BE2C (cell line): ENCODE measurements at regions not wholly inside any gene's neighbourhood (a gene's known extent, or its start where the extent isn't known, plus 50 kb on each side); places are given as distances from the start of the nearest gene placed in this dataset.

Source experiments
- DNase-seq: peaks from one replicate; pipeline ENCODE4 v3.0.0-alpha.2; 2020
- H3K27me3 ChIP-seq: fragments of 250-450 bp; sonication (Bioruptor Pico); 2 replicates; pipeline ENCODE4 v1.5.1; 2020; ENCODE audit warnings: mild to moderate bottlenecking
- H3K36me3 ChIP-seq: fragments of 250-450 bp; sonication (Bioruptor Pico); 2 replicates; pipeline ENCODE4 v1.5.1; 2020; ENCODE audit warnings: mild to moderate bottlenecking
- H3K4me1 ChIP-seq: fragments of 250-450 bp; sonication (Bioruptor Pico); 2 replicates; pipeline ENCODE4 v1.5.1; 2020
- H3K4me3 ChIP-seq: 2 replicates; pipeline ENCODE4 v1.5.1; 2011; ENCODE audit warnings: low read depth, low read length
- H3K9me3 ChIP-seq: fragments of 250-450 bp; sonication (Bioruptor Pico); 2 replicates; pipeline ENCODE4 v1.5.1; 2020
- TF ChIP-seq, protein P1 (sequence below): IDR thresholded peaks from 2 replicates; pipeline ENCODE4 v1.5.1; 2012; ENCODE audit warnings: mild to moderate bottlenecking, low read depth, low read length

DNA sequence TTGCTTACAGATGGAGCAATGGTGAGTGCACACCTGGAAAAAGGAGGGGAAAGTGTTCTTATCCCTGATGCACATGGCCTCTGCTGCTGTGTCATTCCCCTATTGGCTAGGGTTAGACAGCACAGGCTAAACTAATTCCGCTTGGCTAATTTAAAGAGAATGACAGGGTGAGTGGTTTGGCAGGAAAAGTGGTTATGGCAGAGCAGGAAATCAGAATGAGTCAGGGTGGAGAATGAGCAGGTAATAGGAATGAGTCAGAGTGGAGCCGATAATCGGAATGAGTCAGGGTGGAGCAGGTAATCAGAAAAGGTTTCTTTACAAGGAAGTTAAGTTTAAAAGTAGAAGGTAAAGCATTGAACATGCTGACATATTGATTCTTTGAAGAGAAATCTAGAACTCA is 355.5 kb upstream of the HTR1E start:
- DNase-seq, result no peak
- H3K36me3 ChIP-seq, result no peaks in the 10 kb centered on the region
- no peak overlapping the region for H3K4me3 ChIP-seq
- TF ChIP-seq, protein P1, sequence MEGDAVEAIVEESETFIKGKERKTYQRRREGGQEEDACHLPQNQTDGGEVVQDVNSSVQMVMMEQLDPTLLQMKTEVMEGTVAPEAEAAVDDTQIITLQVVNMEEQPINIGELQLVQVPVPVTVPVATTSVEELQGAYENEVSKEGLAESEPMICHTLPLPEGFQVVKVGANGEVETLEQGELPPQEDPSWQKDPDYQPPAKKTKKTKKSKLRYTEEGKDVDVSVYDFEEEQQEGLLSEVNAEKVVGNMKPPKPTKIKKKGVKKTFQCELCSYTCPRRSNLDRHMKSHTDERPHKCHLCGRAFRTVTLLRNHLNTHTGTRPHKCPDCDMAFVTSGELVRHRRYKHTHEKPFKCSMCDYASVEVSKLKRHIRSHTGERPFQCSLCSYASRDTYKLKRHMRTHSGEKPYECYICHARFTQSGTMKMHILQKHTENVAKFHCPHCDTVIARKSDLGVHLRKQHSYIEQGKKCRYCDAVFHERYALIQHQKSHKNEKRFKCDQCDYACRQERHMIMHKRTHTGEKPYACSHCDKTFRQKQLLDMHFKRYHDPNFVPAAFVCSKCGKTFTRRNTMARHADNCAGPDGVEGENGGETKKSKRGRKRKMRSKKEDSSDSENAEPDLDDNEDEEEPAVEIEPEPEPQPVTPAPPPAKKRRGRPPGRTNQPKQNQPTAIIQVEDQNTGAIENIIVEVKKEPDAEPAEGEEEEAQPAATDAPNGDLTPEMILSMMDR, result no peak
- H3K27me3 ChIP-seq, result no peaks in the 10 kb centered on the region
- no peaks in the 10 kb centered on the region for H3K4me1 ChIP-seq
- no peaks in the 10 kb centered on the region; the same call in 1 of the 2 replicates for H3K9me3 ChIP-seq

DNA sequence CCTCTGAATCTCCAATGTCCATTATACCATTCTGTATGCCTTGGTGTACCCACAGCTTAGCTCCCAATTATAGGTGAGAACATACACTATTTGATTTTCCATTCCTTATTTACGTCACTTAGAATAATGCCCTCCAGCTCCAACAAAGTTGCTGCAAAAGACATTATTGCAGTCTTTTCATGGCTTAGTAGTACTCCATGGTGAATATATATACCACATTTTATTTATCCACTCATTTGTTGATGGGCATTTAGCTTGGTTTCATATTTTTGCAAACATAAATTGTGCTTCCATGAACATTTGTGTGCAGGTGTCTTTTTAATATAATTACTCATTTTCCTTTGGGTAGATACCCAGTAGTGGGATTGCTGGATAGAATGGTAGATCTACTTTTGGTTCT is 374.1 kb upstream of the HTR1E start:
- Histone ChIP-seq H3K27me3 (no peaks in the 10 kb centered on the region), H3K36me3 (no peaks in the 10 kb centered on the region), H3K4me3 (no peak overlapping the region), H3K9me3 (no peaks in the 10 kb centered on the region), H3K4me1 (peaks cover 5% of the 10 kb centered on the region)
- TF ChIP-seq, protein P1, result no peak
- no peak for DNase-seq

GRCh38 chr6:86558318-86558717 is 379.0 kb upstream of the HTR1E start:
- Histone ChIP-seq H3K27me3 (no peaks in the 10 kb centered on the region), H3K36me3 (no peaks in the 10 kb centered on the region), H3K9me3 (no peaks in the 10 kb centered on the region), H3K4me3 (no peak overlapping the region), H3K4me1 (peaks cover 5% of the 10 kb centered on the region)
- TF ChIP-seq, protein P1, result peak; percentile 34; the same call in 1 of the 2 replicates
- peak; percentile 40 for DNase-seq

- peak; percentile 75 for DNase-seq
- Histone ChIP-seq H3K36me3 (no peaks in the 10 kb centered on the region), H3K9me3 (no peaks in the 10 kb centered on the region), H3K4me3 (no peak overlapping the region), H3K27me3 (no peaks in the 10 kb centered on the region), H3K4me1 (peaks cover 20% of the 10 kb centered on the region)
- TF ChIP-seq, protein P1, result no peak
Measured at GRCh38 chr6:86537292-86537861, 400.0 kb upstream of the HTR1E start.

DNA sequence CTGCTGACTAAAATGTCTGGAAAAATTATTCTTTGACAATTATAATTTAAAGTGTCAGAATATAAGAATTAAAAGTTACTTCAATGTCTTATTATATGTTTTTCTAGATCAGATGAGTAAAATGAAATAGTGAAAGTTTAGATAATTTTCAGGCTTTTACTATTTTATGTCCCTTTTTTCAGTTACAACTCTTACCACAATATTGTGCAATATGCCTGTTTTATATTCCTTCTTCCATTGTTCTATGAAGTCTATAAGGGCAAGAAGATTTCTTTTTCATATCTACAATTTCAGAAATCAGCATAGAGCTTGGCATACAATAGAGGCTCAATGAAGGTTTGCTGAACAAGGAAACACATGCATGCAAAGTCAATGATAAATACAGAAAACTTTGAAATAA is 401.2 kb upstream of the HTR1E start:
- H3K9me3 ChIP-seq, result no peaks in the 10 kb centered on the region
- no peak overlapping the region for H3K4me3 ChIP-seq
- DNase-seq, result no peak
- no peaks in the 10 kb centered on the region for H3K36me3 ChIP-seq
- TF ChIP-seq, protein P1, result no peak
- H3K4me1 ChIP-seq, result peaks cover 20% of the 10 kb centered on the region
- H3K27me3 ChIP-seq, result no peaks in the 10 kb centered on the region

GRCh38 chr6:86535100-86535499 is 402.2 kb upstream of the HTR1E start:
- Histone ChIP-seq H3K4me3 (no peak overlapping the region), H3K36me3 (no peaks in the 10 kb centered on the region), H3K9me3 (no peaks in the 10 kb centered on the region), H3K27me3 (no peaks in the 10 kb centered on the region), H3K4me1 (peaks cover 20% of the 10 kb centered on the region)
- no peak for DNase-seq
- TF ChIP-seq, protein P1, result no peak
